ENCODE measurements at regions not wholly inside any gene's neighbourhood (a gene's known extent, or its start where the extent isn't known, plus 50 kb on each side); places are given as distances from the start of the nearest gene placed in this dataset.

GRCh38 chr6:102149191-102149590, 755.7 kb downstream of the GRIK2 start:
- H3K9me3 Mint-ChIP-seq, result peaks cover 0 to 6% of the 10 kb centered on the region in 2 experiments; a peak in 1 of 5 replicates
- H4K91ac ChIP-seq (ENCODE audit: insufficient read length, low read depth, low read length), result no peak overlapping the region
- no peak overlapping the region for H3K18ac ChIP-seq (ENCODE audit: insufficient read length, low read depth, low read length)
- no peaks in the 10 kb centered on the region for H3K79me2 ChIP-seq (ENCODE audit: insufficient read depth, low read length)
- H2BK120ac ChIP-seq (ENCODE audit: low read depth, low read length, poor library complexity, severe bottlenecking), result no peak overlapping the region
- no peaks in the 10 kb centered on the region for H4K20me1 ChIP-seq (ENCODE audit: control insufficient read depth, insufficient read depth, insufficient read length)
- no peak overlapping the region for H2BK5ac ChIP-seq (ENCODE audit: insufficient read length, low read length)
- no peak overlapping the region for H3T11ph ChIP-seq (ENCODE audit: low read length)
- H2BK20ac ChIP-seq (ENCODE audit: low read depth, low read length, poor library complexity, severe bottlenecking), result no peak overlapping the region
- no peaks in the 10 kb centered on the region for H3K36me3 Mint-ChIP-seq (ENCODE audit: insufficient read depth in 1 of 3, low read depth in 3 of 3)
- no peaks in the 10 kb centered on the region for H3K23me2 ChIP-seq (ENCODE audit: insufficient read length, low read depth, low read length, poor library complexity, severe bottlenecking)
- H3K14ac ChIP-seq (ENCODE audit: insufficient read depth, low read length), result no peak overlapping the region
- no peak overlapping the region for H3K4me2 ChIP-seq (ENCODE audit: insufficient read depth, insufficient read length, low read length)
- H3K4ac ChIP-seq (ENCODE audit: low read depth, low read length), result no peak overlapping the region
- H2AFZ ChIP-seq (ENCODE audit: low read length), result no peak overlapping the region
- DNase-seq, result no peak
- no peak overlapping the region for H3K27ac Mint-ChIP-seq
- no peak overlapping the region for H2BK15ac ChIP-seq (ENCODE audit: low read depth, low read length)
- no peaks in the 10 kb centered on the region for H3K79me1 ChIP-seq (ENCODE audit: insufficient read depth, low read depth, low read length, poor library complexity, severe bottlenecking)
- H3K4me1 ChIP-seq (ENCODE audit: insufficient read depth, low read length), result no peaks in the 10 kb centered on the region
- no peaks in the 10 kb centered on the region for H3K27me3 ChIP-seq (ENCODE audit: insufficient read depth, low read length)
- no peaks in the 10 kb centered on the region for H3K27me3 Mint-ChIP-seq (ENCODE audit: low read depth)
- H3K4me1 Mint-ChIP-seq, result no peaks in the 10 kb centered on the region
- no peak overlapping the region for H2AK5ac ChIP-seq (ENCODE audit: insufficient read length, low read length)
- no peaks in the 10 kb centered on the region for H3K9me3 ChIP-seq (ENCODE audit: control insufficient read depth, low read depth, low read length)
- H4K5ac ChIP-seq (ENCODE audit: insufficient read length, low read depth, low read length), result no peak overlapping the region
- no peak overlapping the region for H3K56ac ChIP-seq (ENCODE audit: insufficient read length, low read depth, low read length)
- H2BK12ac ChIP-seq (ENCODE audit: insufficient read length, low read depth, low read length), result no peak overlapping the region
- H4K8ac ChIP-seq (replicated peaks; ENCODE audit: insufficient read length, low read depth, low read length), result no peak overlapping the region
- no peak overlapping the region for H3K23ac ChIP-seq (ENCODE audit: insufficient read length, low read depth, low read length)
- TF ChIP-seq, protein P1, sequence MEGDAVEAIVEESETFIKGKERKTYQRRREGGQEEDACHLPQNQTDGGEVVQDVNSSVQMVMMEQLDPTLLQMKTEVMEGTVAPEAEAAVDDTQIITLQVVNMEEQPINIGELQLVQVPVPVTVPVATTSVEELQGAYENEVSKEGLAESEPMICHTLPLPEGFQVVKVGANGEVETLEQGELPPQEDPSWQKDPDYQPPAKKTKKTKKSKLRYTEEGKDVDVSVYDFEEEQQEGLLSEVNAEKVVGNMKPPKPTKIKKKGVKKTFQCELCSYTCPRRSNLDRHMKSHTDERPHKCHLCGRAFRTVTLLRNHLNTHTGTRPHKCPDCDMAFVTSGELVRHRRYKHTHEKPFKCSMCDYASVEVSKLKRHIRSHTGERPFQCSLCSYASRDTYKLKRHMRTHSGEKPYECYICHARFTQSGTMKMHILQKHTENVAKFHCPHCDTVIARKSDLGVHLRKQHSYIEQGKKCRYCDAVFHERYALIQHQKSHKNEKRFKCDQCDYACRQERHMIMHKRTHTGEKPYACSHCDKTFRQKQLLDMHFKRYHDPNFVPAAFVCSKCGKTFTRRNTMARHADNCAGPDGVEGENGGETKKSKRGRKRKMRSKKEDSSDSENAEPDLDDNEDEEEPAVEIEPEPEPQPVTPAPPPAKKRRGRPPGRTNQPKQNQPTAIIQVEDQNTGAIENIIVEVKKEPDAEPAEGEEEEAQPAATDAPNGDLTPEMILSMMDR (conservative IDR thresholded peaks at IDR 0.05), result no peak
- no peak overlapping the region for H3K9ac ChIP-seq (ENCODE audit: extremely low read depth, insufficient read length, low read length)
- H3K4me3 Mint-ChIP-seq, result no peak overlapping the region
- no peak overlapping the region for H3K27ac ChIP-seq (ENCODE audit: insufficient read length, low read depth, low read length)
